Prostate gland (tissue), 2 donors: ENCODE measurements at regions not wholly inside any gene's neighbourhood (a gene's known extent, or its start where the extent isn't known, plus 50 kb on each side); places are given as distances from the start of the nearest gene placed in this dataset.

Experiments
- DNase-seq: peaks from one replicate; pipeline ENCODE4 v3.0.0-alpha.2; 2019; ENCODE audit warnings: low spot score
- H3K27ac ChIP-seq, 2 donors: fragments of 200-600 bp; sonication (generic); 2 replicates each; pipeline ENCODE4 v1.5.1; 2017 to 2019
- H3K27me3 ChIP-seq: fragments of 200-600 bp; sonication (generic); replicated peaks from 2 replicates; pipeline ENCODE4 v1.5.1; 2019; ENCODE audit not compliant: insufficient read depth
- H3K36me3 ChIP-seq, 2 donors: fragments of 200-600 bp; sonication (generic); 1 replicate in 1 of 2; 2 replicates in 1 of 2; pipeline versions ENCODE4 v1.5.1 to v1.8.1; 2017 to 2019
- H3K4me1 ChIP-seq: fragments of 200-600 bp; sonication (generic); replicated peaks from 2 replicates; pipeline ENCODE4 v1.5.1; 2019
- H3K4me3 ChIP-seq, 2 donors: fragments of 200-600 bp; sonication (generic); 2 replicates each; pipeline ENCODE4 v1.5.1; 2017 to 2019
- H3K9me3 ChIP-seq: fragments of 200-600 bp; sonication (generic); 2 replicates; pipeline ENCODE4 v1.5.1; 2017
- POLR2A ChIP-seq: fragments of 450-650 bp; IDR thresholded peaks from one replicate; pipeline ENCODE4 v1.6.1; 2016; ENCODE audit warnings: antibody characterized with exemption, mild to moderate bottlenecking
- POLR2AphosphoS5 ChIP-seq: sonication (generic); formaldehyde crosslinking; IDR thresholded peaks from one replicate; pipeline ENCODE4 v1.6.1; 2017; ENCODE audit warnings: antibody characterized with exemption
- WGBS: methylation state at CpG from one replicate; pipeline ENCODE4 v1.1.5; 2018; 5-methylcytosine and 5-hydroxymethylcytosine counted together
- intact Hi-C: fragments of 100-400 bp; cut with DNase I; formaldehyde crosslinking; loops from one replicate; pipeline ENCODE4 v1.14.2; 2022
- TF ChIP-seq, protein P1 (sequence below), 4 experiments: fragments of 200-600 bp in 2 of 4; fragments of 450-650 bp in 2 of 4; sonication (generic) in 2 of 4; IDR thresholded peaks; 1 replicate in 3 of 4; 2 replicates in 1 of 4; pipeline ENCODE4 v1.5.1; 2016 to 2019; ENCODE audit warnings: antibody characterized with exemption in 4 of 4, mild to moderate bottlenecking in 2 of 4, moderate library complexity in 2 of 4

GRCh38 chr10:78160591-78160990, 126.9 kb downstream of the RPS24 start:
- 83% methylated on average over 5 of the region's 5 CpGs for WGBS
- Histone ChIP-seq H3K4me1 (no peaks in the 10 kb centered on the region), H3K4me3 (no peak overlapping the region), H3K27me3 (no peaks in the 10 kb centered on the region), H3K27ac (no peak overlapping the region), H3K9me3 (no peaks in the 10 kb centered on the region), H3K36me3 (no peaks in the 10 kb centered on the region)
- intact Hi-C loops = no loop called here
- no peak for DNase-seq
- TF ChIP-seq POLR2A = no peak
- TF ChIP-seq, protein P1, sequence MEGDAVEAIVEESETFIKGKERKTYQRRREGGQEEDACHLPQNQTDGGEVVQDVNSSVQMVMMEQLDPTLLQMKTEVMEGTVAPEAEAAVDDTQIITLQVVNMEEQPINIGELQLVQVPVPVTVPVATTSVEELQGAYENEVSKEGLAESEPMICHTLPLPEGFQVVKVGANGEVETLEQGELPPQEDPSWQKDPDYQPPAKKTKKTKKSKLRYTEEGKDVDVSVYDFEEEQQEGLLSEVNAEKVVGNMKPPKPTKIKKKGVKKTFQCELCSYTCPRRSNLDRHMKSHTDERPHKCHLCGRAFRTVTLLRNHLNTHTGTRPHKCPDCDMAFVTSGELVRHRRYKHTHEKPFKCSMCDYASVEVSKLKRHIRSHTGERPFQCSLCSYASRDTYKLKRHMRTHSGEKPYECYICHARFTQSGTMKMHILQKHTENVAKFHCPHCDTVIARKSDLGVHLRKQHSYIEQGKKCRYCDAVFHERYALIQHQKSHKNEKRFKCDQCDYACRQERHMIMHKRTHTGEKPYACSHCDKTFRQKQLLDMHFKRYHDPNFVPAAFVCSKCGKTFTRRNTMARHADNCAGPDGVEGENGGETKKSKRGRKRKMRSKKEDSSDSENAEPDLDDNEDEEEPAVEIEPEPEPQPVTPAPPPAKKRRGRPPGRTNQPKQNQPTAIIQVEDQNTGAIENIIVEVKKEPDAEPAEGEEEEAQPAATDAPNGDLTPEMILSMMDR (IDR thresholded peaks at IDR 0.05) = no peak
- no peak for TF ChIP-seq POLR2AphosphoS5

DNA sequence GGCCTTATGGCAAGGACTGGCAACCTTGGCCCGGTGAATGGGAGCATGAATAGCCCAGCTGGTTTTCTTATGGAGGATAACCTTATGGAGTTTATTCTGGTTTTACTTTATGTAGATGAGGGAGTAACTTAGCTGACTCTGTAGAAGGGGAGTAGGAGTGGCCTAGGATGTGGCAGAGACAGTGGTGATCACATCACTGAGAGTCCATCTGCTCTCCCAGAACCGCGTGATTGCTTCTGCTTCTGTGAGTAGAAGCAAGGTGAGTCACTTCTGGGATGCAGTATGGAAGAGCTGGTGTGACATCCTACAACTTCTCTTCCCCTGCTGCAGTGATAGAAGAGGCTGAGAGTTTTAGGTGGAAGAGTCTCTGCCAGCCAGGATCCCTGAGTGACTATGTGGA, 129.2 kb downstream of the RPS24 start:
- no peak for TF ChIP-seq POLR2A
- no peak for TF ChIP-seq POLR2AphosphoS5
- TF ChIP-seq, protein P1 (IDR thresholded peaks at IDR 0.05) = no peak
- H3K4me1 ChIP-seq = no peaks in the 10 kb centered on the region
- 100% methylated on average over 3 of the region's 3 CpGs for WGBS
- no peaks in the 10 kb centered on the region for H3K9me3 ChIP-seq
- no peak for DNase-seq
- H3K27me3 ChIP-seq = no peaks in the 10 kb centered on the region
- no peak overlapping the region for H3K27ac ChIP-seq
- H3K36me3 ChIP-seq = no peaks in the 10 kb centered on the region
- H3K4me3 ChIP-seq = no peak overlapping the region
- intact Hi-C loops = no loop called here

DNA sequence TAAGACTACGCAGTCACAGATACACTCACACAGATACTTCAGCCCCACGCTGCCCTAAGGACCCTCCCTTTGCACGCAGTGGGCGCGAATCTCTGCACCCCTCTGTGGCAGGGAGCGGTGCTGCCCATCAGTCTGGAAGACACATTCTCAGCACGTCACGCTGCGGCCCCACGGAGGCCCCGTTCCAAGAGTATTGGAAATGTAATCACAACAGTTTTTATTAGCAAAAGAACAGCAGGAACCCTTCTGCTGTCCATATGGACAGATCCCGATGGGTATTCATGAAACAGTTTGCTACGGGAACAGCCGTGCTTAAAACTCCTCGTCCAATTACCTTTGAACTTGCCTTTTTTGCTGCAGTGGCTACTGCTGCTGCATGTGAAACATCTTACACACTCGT, 131.0 kb downstream of the RPS24 start:
- H3K36me3 ChIP-seq = no peaks in the 10 kb centered on the region
- intact Hi-C loops = no loop called here
- no peaks in the 10 kb centered on the region for H3K27me3 ChIP-seq
- DNase-seq = no peak
- 48% methylated on average over 16 of the region's 16 CpGs for WGBS
- H3K27ac ChIP-seq = no peak overlapping the region
- H3K4me3 ChIP-seq = no peak overlapping the region
- TF ChIP-seq POLR2A (no peak), POLR2AphosphoS5 (no peak)
- TF ChIP-seq, protein P1 (IDR thresholded peaks at IDR 0.05) = no peak
- no peaks in the 10 kb centered on the region for H3K4me1 ChIP-seq
- no peaks in the 10 kb centered on the region for H3K9me3 ChIP-seq

DNA sequence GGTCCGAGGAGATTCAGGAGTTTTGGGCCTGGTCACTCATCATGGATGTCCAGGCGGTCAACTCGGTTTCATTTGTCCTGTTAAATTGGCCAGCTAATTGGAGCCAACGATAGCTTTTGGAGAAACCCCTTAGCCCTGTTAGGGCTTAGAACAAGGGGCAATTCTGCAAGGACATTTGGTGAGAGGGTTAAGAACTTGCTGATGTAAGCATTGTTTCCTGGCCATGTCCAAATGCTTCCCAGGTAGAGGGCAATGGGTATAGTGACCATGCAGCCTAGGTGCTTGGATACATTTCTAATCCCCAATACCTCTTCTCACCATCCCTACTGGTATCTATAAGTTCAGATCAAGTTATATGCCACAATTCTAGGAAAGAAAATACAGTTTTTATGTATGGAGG, 131.5 kb downstream of the RPS24 start:
- Histone ChIP-seq H3K36me3 (no peaks in the 10 kb centered on the region), H3K9me3 (no peaks in the 10 kb centered on the region), H3K27me3 (no peaks in the 10 kb centered on the region), H3K4me3 (no peak overlapping the region), H3K4me1 (no peaks in the 10 kb centered on the region), H3K27ac (no peak overlapping the region)
- intact Hi-C loops = no loop called here
- no peak for TF ChIP-seq POLR2A
- TF ChIP-seq, protein P1 (IDR thresholded peaks at IDR 0.05) = no peak
- TF ChIP-seq POLR2AphosphoS5 = no peak
- DNase-seq = no peak
- 84% methylated on average over 4 of the region's 4 CpGs for WGBS

- H3K9me3 ChIP-seq = no peaks in the 10 kb centered on the region
- intact Hi-C loops = no loop called here
- H3K27me3 ChIP-seq = no peaks in the 10 kb centered on the region
- H3K27ac ChIP-seq = no peak overlapping the region
- H3K4me3 ChIP-seq = no peak overlapping the region
- 61% methylated on average over 3 of the region's 3 CpGs for whole genome bisulfite sequencing
- TF ChIP-seq POLR2A = no peak
- TF ChIP-seq POLR2AphosphoS5 = no peak
- TF ChIP-seq, protein P1 (IDR thresholded peaks at IDR 0.05) = no peak
- H3K4me1 ChIP-seq = no peaks in the 10 kb centered on the region
- H3K36me3 ChIP-seq = no peaks in the 10 kb centered on the region
- DNase-seq = no peak
These were observed 132.0 kb downstream of the RPS24 start for GRCh38 chr10:78165617-78166016.
